Suprapubic skin (tissue), 4 donors: ENCODE measurements at regions not wholly inside any gene's neighbourhood (a gene's known extent, or its start where the extent isn't known, plus 50 kb on each side); places are given as distances from the start of the nearest gene placed in this dataset.

Experiments
- EP300 ChIP-seq: sonication (generic); formaldehyde crosslinking; IDR thresholded peaks from one replicate; pipeline ENCODE4 v1.6.1; 2017; ENCODE audit warnings: antibody characterized with exemption
- POLR2A ChIP-seq, 2 donors: fragments of 450-650 bp; IDR thresholded peaks; one replicate each; pipeline ENCODE4 v1.6.1; 2017; ENCODE audit warnings: antibody characterized with exemption in 2 of 2, mild to moderate bottlenecking in 2 of 2, moderate library complexity in 2 of 2
- POLR2AphosphoS5 ChIP-seq, 3 donors: sonication (generic); formaldehyde crosslinking; IDR thresholded peaks; one replicate each; pipeline ENCODE4 v1.6.1; 2017; ENCODE audit warnings: antibody characterized with exemption in 3 of 3
- TF ChIP-seq, protein P1 (sequence below), 2 donors: fragments of 200-600 bp in 1 of 2; fragments of 450-650 bp in 1 of 2; sonication (generic) in 1 of 2; IDR thresholded peaks; one replicate each; pipeline ENCODE4 v1.5.1; 2016 to 2019; ENCODE audit warnings: antibody characterized with exemption in 2 of 2, mild to moderate bottlenecking in 1 of 2, moderate library complexity in 1 of 2

DNA sequence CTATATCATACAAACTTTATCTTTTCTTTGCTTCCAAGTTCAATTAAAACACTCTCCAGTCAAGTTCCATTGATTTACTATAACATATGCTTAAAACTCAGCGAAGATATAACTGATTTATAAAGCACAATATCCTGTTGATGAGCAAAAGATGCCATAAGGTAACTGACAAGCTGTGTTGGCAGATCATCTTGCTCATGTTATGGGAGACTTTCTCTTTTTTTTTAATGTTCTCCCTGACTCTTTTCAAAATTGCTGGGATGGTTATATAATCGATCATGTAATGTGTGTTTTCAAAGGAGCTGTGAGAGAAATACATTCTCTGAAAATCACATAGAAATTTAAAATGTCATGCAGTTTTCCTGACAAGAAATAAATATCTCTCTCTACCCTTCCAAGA, 293.5 kb downstream of the MED10 start:
- TF ChIP-seq, protein P1, sequence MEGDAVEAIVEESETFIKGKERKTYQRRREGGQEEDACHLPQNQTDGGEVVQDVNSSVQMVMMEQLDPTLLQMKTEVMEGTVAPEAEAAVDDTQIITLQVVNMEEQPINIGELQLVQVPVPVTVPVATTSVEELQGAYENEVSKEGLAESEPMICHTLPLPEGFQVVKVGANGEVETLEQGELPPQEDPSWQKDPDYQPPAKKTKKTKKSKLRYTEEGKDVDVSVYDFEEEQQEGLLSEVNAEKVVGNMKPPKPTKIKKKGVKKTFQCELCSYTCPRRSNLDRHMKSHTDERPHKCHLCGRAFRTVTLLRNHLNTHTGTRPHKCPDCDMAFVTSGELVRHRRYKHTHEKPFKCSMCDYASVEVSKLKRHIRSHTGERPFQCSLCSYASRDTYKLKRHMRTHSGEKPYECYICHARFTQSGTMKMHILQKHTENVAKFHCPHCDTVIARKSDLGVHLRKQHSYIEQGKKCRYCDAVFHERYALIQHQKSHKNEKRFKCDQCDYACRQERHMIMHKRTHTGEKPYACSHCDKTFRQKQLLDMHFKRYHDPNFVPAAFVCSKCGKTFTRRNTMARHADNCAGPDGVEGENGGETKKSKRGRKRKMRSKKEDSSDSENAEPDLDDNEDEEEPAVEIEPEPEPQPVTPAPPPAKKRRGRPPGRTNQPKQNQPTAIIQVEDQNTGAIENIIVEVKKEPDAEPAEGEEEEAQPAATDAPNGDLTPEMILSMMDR (IDR thresholded peaks at IDR 0.05), result no peak
- TF ChIP-seq POLR2A (IDR thresholded peaks at IDR 0.05) (no peak), EP300 (no peak), POLR2AphosphoS5 (IDR thresholded peaks at IDR 0.05) (no peak)
